Gastrocnemius medialis (tissue), 4 donors: ENCODE measurements at regions not wholly inside any gene's neighbourhood (a gene's known extent, or its start where the extent isn't known, plus 50 kb on each side); places are given as distances from the start of the nearest gene placed in this dataset.

ENCODE experiments used
- POLR2A ChIP-seq, 2 donors: fragments of 450-650 bp; IDR thresholded peaks; one replicate each; pipeline ENCODE4 v1.6.1; 2017; ENCODE audit warnings: antibody characterized with exemption in 2 of 2, mild to moderate bottlenecking in 2 of 2, moderate library complexity in 2 of 2
- TF ChIP-seq, protein P1 (sequence below), 5 experiments: fragments of 450-650 bp in 3 of 5; fragments of 200-600 bp in 2 of 5; sonication (generic) in 2 of 5; IDR thresholded peaks in 4 of 5; conservative IDR thresholded peaks in 1 of 5; 1 replicate in 4 of 5; 2 replicates in 1 of 5; pipeline ENCODE4 v1.5.1; 2016 to 2019; ENCODE audit warnings: antibody characterized with exemption in 5 of 5, mild to moderate bottlenecking in 3 of 5, moderate library complexity in 3 of 5

DNA sequence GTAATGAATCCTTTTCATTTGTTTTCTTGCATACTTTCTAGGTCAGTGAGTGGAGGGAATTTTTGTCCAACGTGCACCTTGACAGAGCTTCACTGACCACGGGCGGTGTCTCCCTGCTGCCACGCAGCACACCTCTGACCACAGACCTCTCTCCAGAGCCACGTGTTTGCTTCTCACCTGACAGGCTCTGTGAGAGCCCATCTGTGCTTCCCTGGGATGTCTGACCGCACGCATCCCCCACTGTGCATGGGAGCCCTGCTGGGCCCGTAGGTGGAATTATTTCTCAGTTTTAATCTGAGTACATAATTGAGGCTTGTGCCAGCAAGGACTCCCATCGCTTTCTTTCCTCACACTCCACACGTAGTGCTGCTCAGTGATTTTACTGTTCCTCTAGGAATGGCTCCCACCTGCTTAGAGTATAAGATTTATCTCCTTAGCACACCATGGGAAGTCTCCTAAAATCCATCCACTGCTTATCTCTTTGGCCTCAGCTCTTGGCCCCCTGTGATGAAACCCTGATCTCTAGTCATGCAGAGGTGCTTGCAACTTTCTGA lies 482.6 kb downstream of the TSN start:
- TF ChIP-seq, protein P1, sequence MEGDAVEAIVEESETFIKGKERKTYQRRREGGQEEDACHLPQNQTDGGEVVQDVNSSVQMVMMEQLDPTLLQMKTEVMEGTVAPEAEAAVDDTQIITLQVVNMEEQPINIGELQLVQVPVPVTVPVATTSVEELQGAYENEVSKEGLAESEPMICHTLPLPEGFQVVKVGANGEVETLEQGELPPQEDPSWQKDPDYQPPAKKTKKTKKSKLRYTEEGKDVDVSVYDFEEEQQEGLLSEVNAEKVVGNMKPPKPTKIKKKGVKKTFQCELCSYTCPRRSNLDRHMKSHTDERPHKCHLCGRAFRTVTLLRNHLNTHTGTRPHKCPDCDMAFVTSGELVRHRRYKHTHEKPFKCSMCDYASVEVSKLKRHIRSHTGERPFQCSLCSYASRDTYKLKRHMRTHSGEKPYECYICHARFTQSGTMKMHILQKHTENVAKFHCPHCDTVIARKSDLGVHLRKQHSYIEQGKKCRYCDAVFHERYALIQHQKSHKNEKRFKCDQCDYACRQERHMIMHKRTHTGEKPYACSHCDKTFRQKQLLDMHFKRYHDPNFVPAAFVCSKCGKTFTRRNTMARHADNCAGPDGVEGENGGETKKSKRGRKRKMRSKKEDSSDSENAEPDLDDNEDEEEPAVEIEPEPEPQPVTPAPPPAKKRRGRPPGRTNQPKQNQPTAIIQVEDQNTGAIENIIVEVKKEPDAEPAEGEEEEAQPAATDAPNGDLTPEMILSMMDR (IDR thresholded peaks at IDR 0.05 in 4 of 5, conservative IDR thresholded peaks at IDR 0.05 in 1 of 5) = no peak
- TF ChIP-seq POLR2A (IDR thresholded peaks at IDR 0.05) = no peak
